Thyroid gland (tissue), 4 donors: ENCODE measurements at regions not wholly inside any gene's neighbourhood (a gene's known extent, or its start where the extent isn't known, plus 50 kb on each side); places are given as distances from the start of the nearest gene placed in this dataset.

Source experiments
- POLR2A ChIP-seq, 2 donors: fragments of 450-650 bp; IDR thresholded peaks; one replicate each; pipeline ENCODE4 v1.6.1; 2017; ENCODE audit warnings: antibody characterized with exemption in 2 of 2, mild to moderate bottlenecking in 2 of 2, moderate library complexity in 1 of 2
- TF ChIP-seq, protein P1 (sequence below), 6 experiments: fragments of 200-600 bp in 3 of 6; fragments of 450-650 bp in 3 of 6; sonication (generic) in 3 of 6; IDR thresholded peaks; one replicate each; pipeline ENCODE4 v1.5.1; 2016 to 2019; ENCODE audit warnings: antibody characterized with exemption in 6 of 6, mild to moderate bottlenecking in 2 of 6, inconsistent platforms in 1 of 6, moderate library complexity in 1 of 6

DNA sequence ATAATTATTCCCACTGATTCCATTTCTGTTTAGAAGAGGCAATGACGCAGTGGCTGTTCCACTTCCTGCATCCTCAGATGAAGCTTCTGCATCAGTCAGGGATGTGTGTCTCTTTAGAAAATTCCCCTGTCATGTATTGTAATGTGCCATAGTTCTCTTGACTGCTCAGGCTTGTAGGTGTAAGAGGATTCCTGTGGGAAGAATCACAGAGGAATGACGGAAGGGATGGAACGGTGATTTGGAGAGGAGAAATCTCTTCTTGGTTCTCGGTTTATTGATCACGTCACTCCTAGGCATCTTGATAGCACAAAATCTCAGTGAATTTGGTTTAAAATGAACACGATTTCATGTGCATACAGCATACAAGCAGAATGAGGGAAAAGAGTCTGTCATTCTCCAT lies 69.8 kb upstream of the PRKCQ start:
- TF ChIP-seq, protein P1, sequence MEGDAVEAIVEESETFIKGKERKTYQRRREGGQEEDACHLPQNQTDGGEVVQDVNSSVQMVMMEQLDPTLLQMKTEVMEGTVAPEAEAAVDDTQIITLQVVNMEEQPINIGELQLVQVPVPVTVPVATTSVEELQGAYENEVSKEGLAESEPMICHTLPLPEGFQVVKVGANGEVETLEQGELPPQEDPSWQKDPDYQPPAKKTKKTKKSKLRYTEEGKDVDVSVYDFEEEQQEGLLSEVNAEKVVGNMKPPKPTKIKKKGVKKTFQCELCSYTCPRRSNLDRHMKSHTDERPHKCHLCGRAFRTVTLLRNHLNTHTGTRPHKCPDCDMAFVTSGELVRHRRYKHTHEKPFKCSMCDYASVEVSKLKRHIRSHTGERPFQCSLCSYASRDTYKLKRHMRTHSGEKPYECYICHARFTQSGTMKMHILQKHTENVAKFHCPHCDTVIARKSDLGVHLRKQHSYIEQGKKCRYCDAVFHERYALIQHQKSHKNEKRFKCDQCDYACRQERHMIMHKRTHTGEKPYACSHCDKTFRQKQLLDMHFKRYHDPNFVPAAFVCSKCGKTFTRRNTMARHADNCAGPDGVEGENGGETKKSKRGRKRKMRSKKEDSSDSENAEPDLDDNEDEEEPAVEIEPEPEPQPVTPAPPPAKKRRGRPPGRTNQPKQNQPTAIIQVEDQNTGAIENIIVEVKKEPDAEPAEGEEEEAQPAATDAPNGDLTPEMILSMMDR (IDR thresholded peaks at IDR 0.05), result no peak
- TF ChIP-seq POLR2A (IDR thresholded peaks at IDR 0.05), result no peak
